ENCODE measurements at regions not wholly inside any gene's neighbourhood (a gene's known extent, or its start where the extent isn't known, plus 50 kb on each side); places are given as distances from the start of the nearest gene placed in this dataset.
A peak's percentile ranks its signal among the peaks of the same experiment; 100 is the strongest.

- H3K4me3 ChIP-seq (replicated peaks; ENCODE audit: low read depth, low read length): no peak overlapping the region
- TF ChIP-seq, protein P1, sequence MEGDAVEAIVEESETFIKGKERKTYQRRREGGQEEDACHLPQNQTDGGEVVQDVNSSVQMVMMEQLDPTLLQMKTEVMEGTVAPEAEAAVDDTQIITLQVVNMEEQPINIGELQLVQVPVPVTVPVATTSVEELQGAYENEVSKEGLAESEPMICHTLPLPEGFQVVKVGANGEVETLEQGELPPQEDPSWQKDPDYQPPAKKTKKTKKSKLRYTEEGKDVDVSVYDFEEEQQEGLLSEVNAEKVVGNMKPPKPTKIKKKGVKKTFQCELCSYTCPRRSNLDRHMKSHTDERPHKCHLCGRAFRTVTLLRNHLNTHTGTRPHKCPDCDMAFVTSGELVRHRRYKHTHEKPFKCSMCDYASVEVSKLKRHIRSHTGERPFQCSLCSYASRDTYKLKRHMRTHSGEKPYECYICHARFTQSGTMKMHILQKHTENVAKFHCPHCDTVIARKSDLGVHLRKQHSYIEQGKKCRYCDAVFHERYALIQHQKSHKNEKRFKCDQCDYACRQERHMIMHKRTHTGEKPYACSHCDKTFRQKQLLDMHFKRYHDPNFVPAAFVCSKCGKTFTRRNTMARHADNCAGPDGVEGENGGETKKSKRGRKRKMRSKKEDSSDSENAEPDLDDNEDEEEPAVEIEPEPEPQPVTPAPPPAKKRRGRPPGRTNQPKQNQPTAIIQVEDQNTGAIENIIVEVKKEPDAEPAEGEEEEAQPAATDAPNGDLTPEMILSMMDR (IDR thresholded peaks at IDR 0.05; ENCODE audit: low read length, missing control alignments): no peak
- peak; percentile 0 for DNase-seq (ENCODE audit: low read depth)
Measured at GRCh38 chr6:23394681-23395080, 731.3 kb upstream of the NRSN1 start.

GRCh38 chr6:23395381-23395780 lies 730.6 kb upstream of the NRSN1 start:
- DNase-seq (ENCODE audit: low read depth): no peak
- no peak overlapping the region for H3K4me3 ChIP-seq (replicated peaks; ENCODE audit: low read depth, low read length)

DNA sequence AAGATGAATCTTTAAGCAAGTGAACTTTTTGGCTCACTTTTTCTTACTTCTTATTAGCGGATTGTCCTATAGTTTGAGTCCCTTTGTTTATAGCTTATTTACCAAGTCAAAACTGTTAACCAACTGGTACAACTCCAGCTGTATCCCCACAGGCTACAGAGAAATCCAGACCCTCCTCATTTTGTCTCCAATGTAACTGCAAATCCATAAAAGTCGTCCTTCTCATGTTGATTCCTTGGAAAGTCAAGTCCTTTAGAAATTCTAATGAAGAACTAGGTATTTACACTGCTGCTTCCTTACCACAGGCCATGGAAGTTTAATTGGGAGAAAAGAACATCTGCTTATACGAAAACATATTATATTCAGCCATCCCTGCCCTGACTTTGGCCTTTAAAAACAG lies 729.1 kb upstream of the NRSN1 start:
- H3K4me3 ChIP-seq (replicated peaks; ENCODE audit: low read depth, low read length): no peak overlapping the region
- TF ChIP-seq, protein P1 (IDR thresholded peaks at IDR 0.05; ENCODE audit: low read length, missing control alignments): no peak
- no peak for DNase-seq (ENCODE audit: low read depth)

More at GRCh38 chr6:23395381-23395780, 730.6 kb upstream of the NRSN1 start:
- TF ChIP-seq, protein P1 (IDR thresholded peaks at IDR 0.05; ENCODE audit: low read length, missing control alignments): no peak

DNA sequence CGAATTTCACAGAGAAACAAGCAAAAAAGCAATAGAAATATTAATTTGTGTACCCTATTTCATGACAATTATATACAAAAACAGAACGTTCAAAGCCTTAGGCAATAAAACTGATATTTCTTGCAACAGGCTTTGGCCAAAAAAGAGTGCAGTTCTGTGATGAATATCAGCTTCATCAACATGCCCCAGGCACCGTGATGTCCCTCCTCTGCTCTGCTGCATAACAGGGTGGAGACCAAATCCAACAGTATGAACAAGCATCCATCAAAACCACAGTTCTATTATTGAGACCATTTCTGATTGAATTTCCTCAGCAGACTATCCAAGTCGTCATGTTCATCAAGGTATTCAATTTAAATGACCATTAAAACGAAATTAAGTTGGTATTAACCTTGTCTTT lies 722.6 kb upstream of the NRSN1 start:
- no peak for DNase-seq (ENCODE audit: low read depth)
- TF ChIP-seq, protein P1 (IDR thresholded peaks at IDR 0.05; ENCODE audit: low read length, missing control alignments): no peak
- H3K4me3 ChIP-seq (replicated peaks; ENCODE audit: low read depth, low read length): no peak overlapping the region

DNA sequence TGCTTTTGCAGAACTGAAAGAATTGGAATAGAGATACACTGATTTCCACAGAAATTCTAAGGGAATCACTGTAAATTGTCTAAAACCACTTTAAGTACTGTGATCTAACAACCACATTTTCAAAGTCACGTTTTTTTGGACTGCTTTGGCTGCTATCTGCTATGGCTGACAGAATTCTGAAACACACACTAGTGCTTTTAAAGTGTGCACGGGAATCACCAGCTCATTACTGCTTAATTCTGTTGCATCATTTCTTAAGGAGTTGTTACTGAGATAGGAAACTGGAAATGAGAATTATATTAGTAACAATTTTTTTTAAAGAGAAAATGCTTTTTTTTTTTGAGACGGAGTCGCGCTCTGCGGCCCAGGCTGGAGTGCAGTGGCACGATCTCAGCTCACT lies 716.5 kb upstream of the NRSN1 start:
- H3K4me3 ChIP-seq (replicated peaks; ENCODE audit: low read depth, low read length): no peak overlapping the region
- TF ChIP-seq, protein P1 (IDR thresholded peaks at IDR 0.05; ENCODE audit: low read length, missing control alignments): no peak
- no peak for DNase-seq (ENCODE audit: low read depth)

DNA sequence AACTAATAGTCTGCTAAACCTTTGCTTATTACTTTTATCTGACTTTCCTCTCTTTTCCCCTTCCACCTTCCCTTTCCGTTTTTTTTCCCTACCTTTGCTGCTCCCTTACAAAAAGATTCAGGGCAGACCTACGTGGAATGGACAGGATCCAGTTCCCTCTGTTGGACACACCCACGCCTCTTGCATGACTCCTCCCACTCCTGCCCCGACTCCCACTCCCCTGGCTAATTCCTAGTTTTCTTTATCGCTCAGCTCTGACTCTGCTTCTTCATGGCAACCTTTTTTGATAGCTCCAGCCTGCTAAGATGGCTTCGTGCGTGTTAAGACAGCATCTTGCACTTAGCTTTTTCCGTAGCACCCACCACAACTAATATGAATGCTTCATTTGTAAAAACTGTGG lies 715.6 kb upstream of the NRSN1 start:
- TF ChIP-seq, protein P1 (IDR thresholded peaks at IDR 0.05; ENCODE audit: low read length, missing control alignments): no peak
- no peak overlapping the region for H3K4me3 ChIP-seq (replicated peaks; ENCODE audit: low read depth, low read length)
- no peak for DNase-seq (ENCODE audit: low read depth)

- no peak overlapping the region for H3K4me3 ChIP-seq (replicated peaks; ENCODE audit: low read depth, low read length)
- no peak for DNase-seq (ENCODE audit: low read depth)
- TF ChIP-seq, protein P1 (IDR thresholded peaks at IDR 0.05; ENCODE audit: low read length, missing control alignments): no peak
Measured at GRCh38 chr6:23412770-23413169, 713.2 kb upstream of the NRSN1 start.

Measured in fibroblast of pulmonary artery (primary cell).